Heart left ventricle (tissue), 13 donors: ENCODE measurements at regions not wholly inside any gene's neighbourhood (a gene's known extent, or its start where the extent isn't known, plus 50 kb on each side); places are given as distances from the start of the nearest gene placed in this dataset.

ENCODE experiments used
- CTCF ChIP-seq, 12 donors: fragments of 200-600 bp; sonication (generic) in 4 of 12; IDR thresholded peaks; one replicate each; pipeline versions ENCODE4 v1.5.0 to v1.8.0; 2018 to 2022; ENCODE audit warnings: antibody characterized with exemption in 12 of 12, mild to moderate bottlenecking in 5 of 12
- POLR2A ChIP-seq, 2 donors: fragments of 450-650 bp; IDR thresholded peaks; one replicate each; pipeline ENCODE4 v1.6.1; 2017; ENCODE audit warnings: antibody characterized with exemption in 2 of 2, mild to moderate bottlenecking in 2 of 2, moderate library complexity in 2 of 2
- donor health status: ischemic (EF 13 %, LVEDD 7.1; RV severe dilation, severe dysfunction).
- donor health status: DM: no; HTN: yes; CAD: no.
- donor health status: DM: no; HTN: no; CAD: no.
- donor health status: ischemic (EF 25% LVEDD 6.9; RV normal size, moderate dysfunction).
- donor health status: ischemic (EF 25% LVEDD 5.7; RV mildly dilated, moderate dysfunction).
- donor health status: ischemic (EF 35%, LVEDD 5.7; RV mildly dilated, moderate dysfunction).
- donor health status: nonischemic (EF 11% LVEDD 7.7; RV severe dilation, severe dysfunction).
- donor health status: DM: yes; HTN: yes; CAD: no.
- donor health status: PGD.
- donor health status: ischemic (EF 29% LVEDD 5.4; RV normal size, mild dysfunction).
- donor health status: nonischemic (EF 23%, LVEDD 6.1; RV moderate dilation, normal function).

- no peak for TF ChIP-seq CTCF (IDR thresholded peaks at IDR 0.05)
- TF ChIP-seq POLR2A (IDR thresholded peaks at IDR 0.05): no peak
Observed at GRCh38 chr2:216950547-216950946, 90.7 kb upstream of the TNP1 start.
